ENCODE measurements at regions not wholly inside any gene's neighbourhood (a gene's known extent, or its start where the extent isn't known, plus 50 kb on each side); places are given as distances from the start of the nearest gene placed in this dataset.
"Not testable (repeated sequence)": the region's sequence is repeated elsewhere in the genome, so short reads cannot be mapped to it uniquely, and the experiment has no call there.

GRCh38 chr1:66424530-66424929, 109.4 kb upstream of the SGIP1 start:
- DNase-seq, result not testable (repeated sequence)

GRCh38 chr1:66426239-66426853, 107.6 kb upstream of the SGIP1 start:
- peak; percentile 27 for DNase-seq

- not testable (repeated sequence) for DNase-seq
Measured at GRCh38 chr1:66430815-66431214, 103.1 kb upstream of the SGIP1 start.

GRCh38 chr1:66431999-66432398, 102.0 kb upstream of the SGIP1 start:
- no peak for DNase-seq

- no peak for DNase-seq
Measured at GRCh38 chr1:66433611-66434010, 100.3 kb upstream of the SGIP1 start.

GRCh38 chr1:66434096-66434495, 99.9 kb upstream of the SGIP1 start:
- DNase-seq, result no peak

- DNase-seq, result no peak
Measured at GRCh38 chr1:66435541-66435940, 98.4 kb upstream of the SGIP1 start.

GRCh38 chr1:66436378-66437135, 97.4 kb upstream of the SGIP1 start:
- no peak for DNase-seq

- DNase-seq, result no peak
Measured at GRCh38 chr1:66437136-66437401, 96.9 kb upstream of the SGIP1 start.

- no peak for DNase-seq
Measured at GRCh38 chr1:66438062-66438461, 95.9 kb upstream of the SGIP1 start.

- no peak for DNase-seq
Measured at GRCh38 chr1:66438501-66438900, 95.5 kb upstream of the SGIP1 start.

- DNase-seq, result no peak
Measured at GRCh38 chr1:66439031-66439740, 94.8 kb upstream of the SGIP1 start.

GRCh38 chr1:66443793-66444192, 90.2 kb upstream of the SGIP1 start:
- no peak for DNase-seq

- no peak for DNase-seq
Measured at GRCh38 chr1:66444438-66445265, 89.3 kb upstream of the SGIP1 start.

- no peak for DNase-seq
Measured at GRCh38 chr1:66445492-66446181, 88.3 kb upstream of the SGIP1 start.

- DNase-seq, result peak; percentile 77
Measured at GRCh38 chr1:66446261-66447001, 87.5 kb upstream of the SGIP1 start.

- DNase-seq, result no peak
Measured at GRCh38 chr1:66450043-66450514, 83.9 kb upstream of the SGIP1 start.

GRCh38 chr1:66450847-66451246, 83.1 kb upstream of the SGIP1 start:
- no peak for DNase-seq

- no peak for DNase-seq
Measured at GRCh38 chr1:66452162-66452561, 81.8 kb upstream of the SGIP1 start.

- no peak for DNase-seq
Measured at GRCh38 chr1:66452982-66453381, 81.0 kb upstream of the SGIP1 start.

GRCh38 chr1:66455446-66455845, 78.5 kb upstream of the SGIP1 start:
- DNase-seq, result no peak

- no peak for DNase-seq
Measured at GRCh38 chr1:66460776-66461175, 73.2 kb upstream of the SGIP1 start.

Measured in DMS79 treated with DMSO at 0.1 percent for 48 hours (cell line).